ENCODE measurements at regions not wholly inside any gene's neighbourhood (a gene's known extent, or its start where the extent isn't known, plus 50 kb on each side); places are given as distances from the start of the nearest gene placed in this dataset.

- Histone ChIP-seq H4K20me1 (ENCODE audit: insufficient read depth, low read length) (no peaks in the 10 kb centered on the region), H3K4me3 (ENCODE audit: low read depth in 1 of 2, low read length in 2 of 2) (no peak overlapping the region), H3K9ac (ENCODE audit: low read depth, low read length) (no peak overlapping the region), H3K9me3 (ENCODE audit: insufficient read depth, low read length, severe bottlenecking) (no peaks in the 10 kb centered on the region), H3K4me2 (ENCODE audit: insufficient read depth, low read length) (no peak overlapping the region), H2AFZ (ENCODE audit: low read depth, low read length) (no peak overlapping the region), H3K4me1 (ENCODE audit: insufficient read depth, low read length) (no peaks in the 10 kb centered on the region), H3K36me3 (ENCODE audit: insufficient read depth, low read length) (no peaks in the 10 kb centered on the region), H3K27ac (ENCODE audit: low read length) (no peak overlapping the region), H3K79me2 (ENCODE audit: insufficient read depth, low read length) (no peaks in the 10 kb centered on the region), H3K27me3 (ENCODE audit: insufficient read depth, low read length, poor library complexity) (peaks cover 15% of the 10 kb centered on the region)
- ATAC-seq (ENCODE audit: insufficient read depth, low read depth) (no peak), DNase-seq (no peak)
- TF ChIP-seq EZH2 (IDR thresholded peaks at IDR 0.05; ENCODE audit: borderline replicate concordance, low read depth, low read length, severe bottlenecking), result no peak
- TF ChIP-seq, protein P1, sequence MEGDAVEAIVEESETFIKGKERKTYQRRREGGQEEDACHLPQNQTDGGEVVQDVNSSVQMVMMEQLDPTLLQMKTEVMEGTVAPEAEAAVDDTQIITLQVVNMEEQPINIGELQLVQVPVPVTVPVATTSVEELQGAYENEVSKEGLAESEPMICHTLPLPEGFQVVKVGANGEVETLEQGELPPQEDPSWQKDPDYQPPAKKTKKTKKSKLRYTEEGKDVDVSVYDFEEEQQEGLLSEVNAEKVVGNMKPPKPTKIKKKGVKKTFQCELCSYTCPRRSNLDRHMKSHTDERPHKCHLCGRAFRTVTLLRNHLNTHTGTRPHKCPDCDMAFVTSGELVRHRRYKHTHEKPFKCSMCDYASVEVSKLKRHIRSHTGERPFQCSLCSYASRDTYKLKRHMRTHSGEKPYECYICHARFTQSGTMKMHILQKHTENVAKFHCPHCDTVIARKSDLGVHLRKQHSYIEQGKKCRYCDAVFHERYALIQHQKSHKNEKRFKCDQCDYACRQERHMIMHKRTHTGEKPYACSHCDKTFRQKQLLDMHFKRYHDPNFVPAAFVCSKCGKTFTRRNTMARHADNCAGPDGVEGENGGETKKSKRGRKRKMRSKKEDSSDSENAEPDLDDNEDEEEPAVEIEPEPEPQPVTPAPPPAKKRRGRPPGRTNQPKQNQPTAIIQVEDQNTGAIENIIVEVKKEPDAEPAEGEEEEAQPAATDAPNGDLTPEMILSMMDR (IDR thresholded peaks at IDR 0.05; ENCODE audit: borderline replicate concordance, extremely low read depth, low read length, poor library complexity, severe bottlenecking), result no peak
Observed at GRCh38 chr15:60204131-60204885, 193.5 kb downstream of the ANXA2 start.

DNA sequence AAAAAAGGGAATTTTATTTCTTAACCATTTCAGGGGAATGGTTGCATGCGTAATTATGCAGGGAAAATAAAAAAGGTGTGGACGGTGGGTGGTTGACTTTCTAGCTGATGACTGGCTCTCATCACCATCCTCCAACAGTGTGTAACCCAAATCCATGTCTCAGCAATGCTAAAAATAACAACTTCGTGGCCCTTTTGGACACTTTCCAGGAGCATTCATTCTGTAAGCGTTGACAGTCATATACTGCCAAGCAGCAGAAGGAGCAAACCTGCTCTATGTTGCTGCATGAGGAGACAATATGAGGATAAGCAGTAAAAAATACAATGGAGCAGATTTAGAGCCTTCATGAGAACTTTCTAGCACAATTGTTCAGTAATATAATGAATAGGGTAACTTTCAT lies 189.1 kb downstream of the ANXA2 start:
- H4K20me1 ChIP-seq (ENCODE audit: insufficient read depth, low read length), result no peaks in the 10 kb centered on the region
- no peak overlapping the region for H3K4me3 ChIP-seq (ENCODE audit: low read depth in 1 of 2, low read length in 2 of 2)
- no peak overlapping the region for H2AFZ ChIP-seq (ENCODE audit: low read depth, low read length)
- TF ChIP-seq EZH2 (IDR thresholded peaks at IDR 0.05; ENCODE audit: borderline replicate concordance, low read depth, low read length, severe bottlenecking), result no peak
- TF ChIP-seq, protein P1 (IDR thresholded peaks at IDR 0.05; ENCODE audit: borderline replicate concordance, extremely low read depth, low read length, poor library complexity, severe bottlenecking), result no peak
- H3K27ac ChIP-seq (ENCODE audit: low read length), result no peak overlapping the region
- H3K79me2 ChIP-seq (ENCODE audit: insufficient read depth, low read length), result no peaks in the 10 kb centered on the region
- no peak overlapping the region for H3K4me2 ChIP-seq (ENCODE audit: insufficient read depth, low read length)
- H3K9ac ChIP-seq (ENCODE audit: low read depth, low read length), result no peak overlapping the region
- H3K36me3 ChIP-seq (ENCODE audit: insufficient read depth, low read length), result no peaks in the 10 kb centered on the region
- H3K4me1 ChIP-seq (ENCODE audit: insufficient read depth, low read length), result no peaks in the 10 kb centered on the region
- no peak for DNase-seq
- H3K9me3 ChIP-seq (ENCODE audit: insufficient read depth, low read length, severe bottlenecking), result no peaks in the 10 kb centered on the region
- peaks cover 15% of the 10 kb centered on the region for H3K27me3 ChIP-seq (ENCODE audit: insufficient read depth, low read length, poor library complexity)
- no peak for ATAC-seq (ENCODE audit: insufficient read depth, low read depth)

GRCh38 chr15:60212536-60212935 lies 185.2 kb downstream of the ANXA2 start:
- no peaks in the 10 kb centered on the region for H3K36me3 ChIP-seq (ENCODE audit: insufficient read depth, low read length)
- TF ChIP-seq, protein P1 (IDR thresholded peaks at IDR 0.05; ENCODE audit: borderline replicate concordance, extremely low read depth, low read length, poor library complexity, severe bottlenecking), result no peak
- TF ChIP-seq EZH2 (IDR thresholded peaks at IDR 0.05; ENCODE audit: borderline replicate concordance, low read depth, low read length, severe bottlenecking), result no peak
- H3K27ac ChIP-seq (ENCODE audit: low read length), result no peak overlapping the region
- no peaks in the 10 kb centered on the region for H3K79me2 ChIP-seq (ENCODE audit: insufficient read depth, low read length)
- no peaks in the 10 kb centered on the region for H3K4me1 ChIP-seq (ENCODE audit: insufficient read depth, low read length)
- no peak overlapping the region for H3K4me3 ChIP-seq (ENCODE audit: low read depth in 1 of 2, low read length in 2 of 2)
- H2AFZ ChIP-seq (ENCODE audit: low read depth, low read length), result no peak overlapping the region
- ATAC-seq (ENCODE audit: insufficient read depth, low read depth) (no peak), DNase-seq (no peak)
- H3K9me3 ChIP-seq (ENCODE audit: insufficient read depth, low read length, severe bottlenecking), result no peaks in the 10 kb centered on the region
- H3K27me3 ChIP-seq (ENCODE audit: insufficient read depth, low read length, poor library complexity), result no peaks in the 10 kb centered on the region
- no peaks in the 10 kb centered on the region for H4K20me1 ChIP-seq (ENCODE audit: insufficient read depth, low read length)
- H3K4me2 ChIP-seq (ENCODE audit: insufficient read depth, low read length), result no peak overlapping the region
- H3K9ac ChIP-seq (ENCODE audit: low read depth, low read length), result no peak overlapping the region
